HG03571 (cell line): ENCODE measurements at regions not wholly inside any gene's neighbourhood (a gene's known extent, or its start where the extent isn't known, plus 50 kb on each side); places are given as distances from the start of the nearest gene placed in this dataset.
"Not testable (repeated sequence)": the region's sequence is repeated elsewhere in the genome, so short reads cannot be mapped to it uniquely, and the experiment has no call there.

Experiments
- ATAC-seq: cut with Tn5 transposase; IDR thresholded peaks from one replicate; pipeline ENCODE4 v1.9.1; 2021; ENCODE audit not compliant: unreplicated experiment

DNA sequence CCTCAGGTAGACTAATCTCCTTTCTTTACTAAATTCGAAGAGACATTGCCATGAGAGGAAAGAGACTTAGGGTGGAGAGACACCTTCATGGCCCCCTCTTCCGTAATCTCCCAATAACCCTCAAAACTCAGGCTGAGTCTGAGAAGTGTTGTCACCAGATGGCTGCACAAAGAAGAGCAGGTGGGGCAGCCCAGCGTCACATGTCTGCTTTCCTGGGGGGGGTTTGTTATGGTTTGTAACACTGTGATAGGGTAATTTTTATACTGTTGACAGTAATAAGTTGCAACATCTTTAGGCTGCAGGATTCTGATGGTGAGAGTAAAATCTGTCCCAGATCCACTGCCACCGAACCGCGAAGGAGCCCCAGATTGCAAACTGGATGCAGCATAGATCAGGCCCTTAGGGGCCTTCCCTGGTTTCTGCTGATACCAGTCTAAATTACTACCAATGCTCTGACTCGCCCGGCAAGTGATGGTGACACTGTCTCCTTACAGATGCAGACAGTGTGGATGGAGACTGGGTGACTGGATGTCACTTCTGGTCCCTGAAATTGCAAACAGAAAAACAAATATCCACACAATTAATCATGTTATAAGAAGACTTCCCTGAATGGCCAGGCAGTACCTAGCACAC lies 595.1 kb downstream of the RPIA start:
- ATAC-seq, result not testable (repeated sequence)

GRCh38 chr2:89287084-89287483 lies 595.6 kb downstream of the RPIA start:
- not testable (repeated sequence) for ATAC-seq

- ATAC-seq, result not testable (repeated sequence)
Measured at GRCh38 chr2:89291717-89292298, 600.3 kb downstream of the RPIA start.

- not testable (repeated sequence) for ATAC-seq
Measured at GRCh38 chr2:89293399-89293798, 601.9 kb downstream of the RPIA start.

- not testable (repeated sequence) for ATAC-seq
Measured at GRCh38 chr2:89294335-89294734, 602.9 kb downstream of the RPIA start.

DNA sequence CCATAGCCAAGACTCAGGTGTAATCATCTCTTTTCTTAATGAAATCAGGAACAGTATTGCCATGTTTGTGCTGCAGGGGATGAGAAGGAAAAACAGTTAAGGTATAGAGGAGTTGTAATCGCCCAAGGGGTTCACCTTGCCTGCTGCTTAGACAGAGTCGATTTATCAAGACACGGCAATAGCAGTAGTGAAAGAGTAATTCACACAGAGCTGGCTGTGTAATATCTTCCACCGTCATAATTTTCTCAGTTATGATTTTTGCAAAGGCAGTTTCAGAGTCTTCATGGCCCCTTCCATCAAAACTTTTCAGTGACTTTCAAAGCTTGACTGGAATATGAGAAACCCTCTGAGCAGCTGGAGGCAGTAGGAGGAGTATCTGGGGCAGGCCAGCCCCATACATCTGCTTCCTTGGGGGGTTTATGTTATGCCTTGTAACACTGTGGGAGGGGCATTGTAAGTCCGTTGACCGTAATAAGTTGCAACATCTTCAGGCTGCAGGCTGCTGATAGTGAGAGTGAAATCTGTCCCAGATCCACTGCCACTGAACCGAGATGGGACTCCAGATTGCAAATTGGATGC lies 605.4 kb downstream of the RPIA start:
- ATAC-seq, result not testable (repeated sequence)

GRCh38 chr2:89299196-89299595 lies 607.7 kb downstream of the RPIA start:
- ATAC-seq, result not testable (repeated sequence)

DNA sequence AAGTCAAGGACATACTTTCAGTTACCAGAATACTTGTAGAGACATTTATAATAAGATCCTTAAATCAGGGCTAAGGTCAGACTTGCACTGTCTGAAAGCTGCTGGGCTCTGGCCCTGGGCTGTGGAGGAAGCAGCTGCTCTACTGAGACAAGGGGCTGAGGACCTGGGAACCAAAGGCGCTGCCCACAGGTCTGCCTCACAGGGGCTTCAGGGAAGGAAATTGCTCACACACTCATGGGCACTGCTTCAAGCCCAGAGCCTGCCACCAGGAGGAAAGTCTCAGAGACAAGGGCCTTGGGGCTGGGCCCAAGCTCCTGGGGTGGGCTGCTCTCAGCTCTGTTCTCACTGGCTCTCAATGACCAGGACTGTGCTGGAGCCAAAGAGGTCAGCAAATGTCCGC lies 614.1 kb downstream of the RPIA start:
- not testable (repeated sequence) for ATAC-seq

- ATAC-seq, result not testable (repeated sequence)
Measured at GRCh38 chr2:89306869-89307637, 615.6 kb downstream of the RPIA start.

DNA sequence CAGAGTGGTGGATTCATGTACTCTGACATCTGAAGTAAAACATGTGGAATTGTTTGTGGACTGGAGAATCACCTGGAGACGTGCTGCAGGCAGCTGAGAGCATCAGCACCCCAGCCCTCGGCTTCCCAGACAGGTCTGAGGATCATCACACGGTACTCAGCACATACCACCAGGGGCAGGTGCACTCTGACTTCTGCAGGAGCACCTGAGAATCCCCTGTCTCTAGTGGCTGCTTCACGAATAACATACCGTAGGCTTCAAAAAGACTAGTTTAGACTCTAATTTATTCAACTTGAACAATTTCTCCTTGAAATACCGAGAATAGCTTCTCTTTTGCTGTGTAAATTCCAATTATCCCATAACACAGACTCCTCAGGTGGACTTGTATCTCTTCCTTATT lies 627.5 kb downstream of the RPIA start:
- ATAC-seq, result not testable (repeated sequence)

DNA sequence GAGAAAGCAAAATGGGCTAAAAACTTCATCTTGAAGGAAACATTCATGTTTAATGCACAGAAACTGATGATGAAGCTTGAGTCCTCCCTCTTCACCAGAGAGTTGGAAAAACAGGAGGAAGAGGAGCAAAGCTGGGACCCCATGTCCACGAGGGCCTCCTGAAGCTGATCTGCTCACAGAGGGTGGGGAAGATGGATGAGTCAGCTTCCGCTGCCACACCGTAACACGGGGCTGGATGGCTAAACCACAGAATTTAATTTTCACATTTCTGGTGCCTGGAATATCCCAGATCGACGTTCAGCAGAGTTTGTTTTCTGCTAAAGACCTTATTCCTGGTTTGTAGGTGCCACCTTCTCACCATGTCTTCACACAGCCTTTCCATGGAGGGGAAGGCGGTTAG lies 634.4 kb downstream of the RPIA start:
- ATAC-seq, result not testable (repeated sequence)

DNA sequence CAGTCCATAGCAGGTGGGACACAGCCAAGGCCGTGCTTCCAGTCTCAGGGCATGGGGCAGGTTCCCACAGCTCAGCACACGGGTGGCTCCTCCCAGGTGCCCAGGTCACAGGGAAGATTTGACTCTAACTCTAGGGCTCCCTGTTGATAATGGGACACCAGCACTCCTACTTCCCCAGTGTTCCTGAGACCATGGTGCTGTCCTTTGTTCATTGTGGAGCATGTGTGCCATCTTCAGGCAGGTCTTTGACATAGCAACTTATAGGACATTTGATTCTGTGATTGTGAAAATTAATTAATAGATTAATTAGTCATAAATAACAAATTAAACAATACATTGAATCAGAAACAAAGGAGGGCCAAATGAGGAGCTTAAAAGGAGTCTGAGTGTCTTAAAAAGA lies 635.0 kb downstream of the RPIA start:
- not testable (repeated sequence) for ATAC-seq

DNA sequence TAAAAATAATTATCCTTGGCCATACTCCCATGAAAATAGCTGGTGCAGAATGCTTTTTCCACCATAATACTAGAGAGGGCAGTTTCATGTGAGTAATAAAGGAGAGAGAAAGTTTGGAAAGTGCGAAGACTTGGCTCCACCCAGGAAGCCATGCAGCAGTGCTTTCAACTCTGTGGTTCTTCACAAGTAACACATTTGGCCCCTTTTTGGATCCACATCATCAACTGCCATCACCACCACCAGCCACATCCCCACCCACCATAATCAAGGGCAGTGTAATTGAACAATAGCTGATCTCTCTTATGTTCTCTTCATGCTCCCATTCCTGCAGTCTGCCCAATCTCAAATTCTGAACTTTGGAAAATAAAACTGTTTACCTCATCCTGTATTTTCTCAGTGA lies 637.3 kb downstream of the RPIA start:
- ATAC-seq, result not testable (repeated sequence)
